HG03354 (cell line): ENCODE measurements at regions not wholly inside any gene's neighbourhood (a gene's known extent, or its start where the extent isn't known, plus 50 kb on each side); places are given as distances from the start of the nearest gene placed in this dataset.
"Not testable (repeated sequence)": the region's sequence is repeated elsewhere in the genome, so short reads cannot be mapped to it uniquely, and the experiment has no call there.

Experiments
- ATAC-seq: cut with Tn5 transposase; IDR thresholded peaks from one replicate; pipeline ENCODE4 v1.9.1; 2021; ENCODE audit warnings: mild to moderate bottlenecking; ENCODE audit not compliant: unreplicated experiment, poor library complexity, severe bottlenecking

GRCh38 chr1:115536279-115536816 is 105.4 kb upstream of the VANGL1 start:
- ATAC-seq = no peak

GRCh38 chr1:115534106-115534505 is 107.7 kb upstream of the VANGL1 start:
- no peak for ATAC-seq

- ATAC-seq = no peak
These were observed 110.0 kb upstream of the VANGL1 start for GRCh38 chr1:115531631-115532264.

GRCh38 chr1:115530407-115530806 is 111.4 kb upstream of the VANGL1 start:
- no peak for ATAC-seq

DNA sequence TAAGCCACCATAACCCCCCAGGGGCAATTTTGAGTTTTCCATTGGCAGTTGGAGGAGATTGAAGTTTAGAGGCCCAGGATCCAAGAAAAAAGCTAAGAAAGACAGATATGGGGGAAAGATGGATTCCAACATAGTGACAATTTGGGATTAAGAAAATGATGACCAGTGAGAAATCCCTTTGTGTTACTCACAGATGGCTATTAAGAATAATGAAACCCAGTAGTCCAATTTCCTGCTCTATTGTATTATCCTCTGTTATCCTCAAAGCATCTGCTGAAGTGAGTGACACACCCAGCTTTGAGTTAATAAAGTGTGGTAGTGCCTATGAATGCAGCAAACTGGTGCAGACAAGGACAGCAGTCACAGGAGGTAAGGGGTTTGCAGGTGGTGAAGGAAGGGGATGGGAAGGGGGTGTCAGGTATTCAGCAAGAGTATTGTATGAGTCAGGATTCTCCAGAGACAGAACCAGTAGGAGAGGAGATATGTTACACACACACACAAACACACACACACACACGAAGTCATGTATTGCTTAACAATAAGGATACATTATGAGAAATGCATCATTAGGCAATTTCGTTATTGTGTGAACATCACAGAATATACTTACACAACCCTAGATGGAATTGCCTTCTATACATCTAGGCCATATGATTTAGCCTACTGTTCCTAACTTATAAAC is 112.4 kb upstream of the VANGL1 start:
- ATAC-seq = no peak

GRCh38 chr1:115528336-115528735 is 113.4 kb upstream of the VANGL1 start:
- not testable (repeated sequence) for ATAC-seq

DNA sequence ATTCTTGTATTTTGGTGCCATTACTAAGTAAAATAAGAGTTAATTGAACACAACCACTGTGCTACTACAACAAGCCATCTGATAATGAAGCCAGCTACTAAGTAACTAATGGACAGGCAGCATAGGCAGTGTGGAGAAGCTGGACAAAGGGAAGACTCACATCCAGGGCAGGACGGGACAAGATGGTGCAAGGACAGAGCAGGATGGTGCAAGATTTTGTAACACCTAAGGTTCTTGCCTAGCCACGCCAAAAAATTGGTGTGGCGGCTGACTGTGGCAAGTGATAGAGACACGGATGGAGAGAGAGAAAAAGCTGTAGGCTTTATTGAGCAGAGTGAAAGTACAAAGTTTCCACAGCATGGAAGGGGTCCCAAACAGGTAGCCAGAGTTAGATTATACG is 114.0 kb upstream of the VANGL1 start:
- ATAC-seq = no peak

- ATAC-seq = no peak
These were observed 114.9 kb upstream of the VANGL1 start for GRCh38 chr1:115526900-115527299.

DNA sequence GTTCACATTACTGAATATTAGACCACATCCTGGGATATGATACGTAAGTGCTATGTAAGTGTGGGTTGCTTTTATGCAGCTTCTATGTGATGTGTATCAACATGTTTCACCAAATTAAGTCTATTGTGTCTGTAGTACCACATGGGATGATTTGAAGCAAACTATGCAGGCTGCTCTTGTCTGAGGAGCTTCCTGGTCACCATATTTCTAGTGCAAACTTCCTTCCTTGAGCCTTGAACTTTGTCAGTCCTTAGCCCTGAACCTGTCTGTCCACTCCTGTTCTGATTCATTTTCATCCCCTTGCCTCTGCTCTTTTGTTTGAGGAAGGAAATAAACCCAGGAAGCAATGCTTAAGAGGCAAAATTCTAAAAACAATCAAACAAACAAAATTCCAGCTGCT is 117.5 kb upstream of the VANGL1 start:
- ATAC-seq = no peak

GRCh38 chr1:115522386-115522785 is 119.4 kb upstream of the VANGL1 start:
- no peak for ATAC-seq

- ATAC-seq = no peak
These were observed 126.5 kb upstream of the VANGL1 start for GRCh38 chr1:115515270-115515669.

DNA sequence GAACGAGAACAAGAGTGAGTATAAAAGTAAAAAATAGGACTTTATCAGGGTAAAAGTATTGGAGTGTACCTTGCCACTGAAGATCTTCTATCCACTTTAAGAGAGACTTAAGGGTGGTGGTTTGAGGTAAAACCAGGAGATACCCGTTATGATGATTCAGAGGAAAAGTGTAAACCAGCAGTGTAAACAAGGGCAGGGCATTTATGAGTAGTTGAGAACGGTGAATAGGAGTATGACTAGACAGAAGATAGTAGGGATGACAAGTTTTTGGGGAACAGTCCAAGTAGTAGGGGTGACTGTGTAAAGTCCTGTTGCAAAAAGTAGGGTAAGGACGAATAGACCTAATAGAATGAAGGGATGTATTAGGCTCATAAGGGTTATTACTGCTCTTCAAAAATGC is 131.5 kb upstream of the VANGL1 start:
- not testable (repeated sequence) for ATAC-seq

- no peak for ATAC-seq
These were observed 133.9 kb upstream of the VANGL1 start for GRCh38 chr1:115507901-115508300.

DNA sequence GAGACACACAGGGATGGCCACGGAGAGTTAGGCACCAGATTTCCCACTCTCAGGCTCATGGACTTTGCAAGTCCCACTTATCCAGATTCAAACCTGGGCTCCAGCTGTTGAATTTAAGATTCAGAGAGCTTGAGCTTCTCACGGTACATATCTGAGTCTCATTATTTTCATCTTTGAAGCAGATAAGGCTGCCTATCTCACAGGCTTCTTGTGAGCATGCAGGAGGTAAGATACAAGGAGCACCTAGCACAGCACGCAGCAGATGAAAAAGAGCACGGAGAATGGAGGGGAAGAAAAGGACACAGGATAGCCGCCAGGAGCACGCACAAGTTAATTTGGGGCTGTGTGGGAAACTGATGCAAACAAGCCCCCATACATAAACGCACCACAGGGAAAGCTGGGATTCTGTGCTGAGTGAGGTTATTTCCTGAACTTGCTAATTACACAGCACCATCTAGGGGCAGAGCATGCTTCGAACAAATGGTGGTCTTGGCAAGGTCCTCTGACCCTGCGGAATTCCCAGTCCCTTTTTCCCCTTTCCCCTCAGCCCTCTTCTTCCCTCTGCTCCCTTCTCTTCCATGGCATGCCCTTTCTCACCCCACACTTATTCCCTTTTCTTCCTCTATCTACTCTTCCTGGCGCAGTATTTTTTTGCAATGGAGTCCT is 134.7 kb upstream of the VANGL1 start:
- ATAC-seq = no peak

DNA sequence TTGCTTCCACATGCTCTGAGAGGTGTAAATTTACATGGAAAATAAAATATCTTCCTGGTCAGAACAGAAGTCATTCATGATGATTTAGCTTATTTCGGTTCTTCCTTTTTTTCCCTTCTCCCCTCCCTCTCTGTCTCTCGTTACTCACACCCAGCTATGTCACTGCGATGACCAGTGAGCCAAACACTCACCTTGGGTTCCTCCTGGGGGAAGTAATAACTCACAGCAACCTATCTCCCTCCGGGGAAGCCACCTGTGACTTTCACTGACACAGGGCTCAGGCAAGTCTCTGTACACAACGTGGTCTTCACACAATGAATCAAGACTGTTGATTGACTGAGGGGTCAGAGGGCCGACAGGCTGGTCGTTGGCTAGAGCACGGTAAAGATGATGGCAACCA is 135.3 kb upstream of the VANGL1 start:
- ATAC-seq = no peak

- ATAC-seq = no peak
These were observed 136.6 kb upstream of the VANGL1 start for GRCh38 chr1:115505148-115505571.

DNA sequence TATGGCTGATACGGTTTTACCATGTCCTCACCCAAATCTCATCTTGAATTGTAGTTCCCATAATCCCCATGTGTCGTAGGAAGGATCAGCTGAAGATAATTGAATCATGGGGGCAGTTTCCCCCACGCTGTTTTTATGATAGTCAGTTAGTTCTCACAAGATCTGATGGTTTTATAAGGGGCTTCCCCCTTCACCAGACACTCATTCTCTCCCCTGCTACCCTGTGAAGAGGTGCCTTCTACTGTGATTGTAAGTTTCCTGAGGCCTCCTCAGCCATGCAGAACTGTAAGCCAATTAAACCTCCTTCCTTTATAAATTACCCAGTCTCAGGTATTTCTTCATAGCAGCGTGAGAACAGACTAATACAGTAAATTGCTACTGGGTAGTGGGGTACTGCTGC is 139.6 kb upstream of the VANGL1 start:
- ATAC-seq = not testable (repeated sequence)

DNA sequence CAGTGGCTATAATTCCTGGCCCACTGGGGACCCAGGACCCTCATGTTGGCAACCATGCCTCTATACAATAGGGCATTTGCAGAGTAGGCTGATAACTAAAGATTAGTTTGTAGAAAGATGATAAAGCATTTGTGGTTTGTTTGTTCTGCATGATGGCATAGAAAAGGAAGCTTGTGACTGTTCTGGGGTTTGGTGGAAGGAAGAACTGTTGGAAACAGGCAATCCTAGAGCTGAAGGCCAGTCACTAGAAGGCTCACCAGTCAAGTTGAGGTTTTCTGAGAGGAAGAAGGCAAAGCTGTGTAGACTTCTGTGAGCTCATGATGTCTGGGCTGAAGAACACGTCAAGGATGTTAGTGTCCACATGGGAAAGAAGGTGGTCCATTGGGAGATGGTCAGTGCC is 140.3 kb upstream of the VANGL1 start:
- no peak for ATAC-seq

DNA sequence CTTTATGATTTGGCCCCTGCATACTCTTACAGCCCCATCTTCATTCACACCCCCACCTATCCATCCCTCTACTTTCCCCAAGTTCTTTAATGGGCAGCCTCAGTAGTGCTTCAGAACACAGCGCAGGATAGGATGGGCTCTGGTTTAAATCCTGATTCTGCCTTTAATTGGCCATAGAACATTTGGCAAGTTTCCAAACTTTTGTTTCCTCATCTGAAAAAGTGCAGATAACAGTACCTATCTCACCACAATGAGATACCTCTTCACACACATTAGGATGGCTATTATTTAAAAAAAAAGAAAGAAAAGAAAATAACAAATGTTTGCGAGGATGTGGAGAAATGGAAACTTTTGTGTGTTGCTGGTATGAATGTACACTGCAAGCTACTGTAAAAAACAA is 142.5 kb upstream of the VANGL1 start:
- ATAC-seq = no peak

- ATAC-seq = no peak
These were observed 144.8 kb upstream of the VANGL1 start for GRCh38 chr1:115496904-115497527.
